Keratinocyte (primary cell): ENCODE measurements at regions not wholly inside any gene's neighbourhood (a gene's known extent, or its start where the extent isn't known, plus 50 kb on each side); places are given as distances from the start of the nearest gene placed in this dataset.

Experiments used
- EZH2 ChIP-seq: IDR thresholded peaks from one replicate; pipeline ENCODE4 v1.6.1; 2012; ENCODE audit warnings: inconsistent platforms, mild to moderate bottlenecking, low read length, moderate library complexity
- TF ChIP-seq, protein P1 (sequence below), 3 experiments: IDR thresholded peaks in 1 of 3; conservative IDR thresholded peaks in 1 of 3; optimal IDR thresholded peaks in 1 of 3; 2 replicates in 2 of 3; 3 replicates in 1 of 3; pipeline versions ENCODE3 to v1.5.1; 2011; ENCODE audit warnings: low read length in 3 of 3, mild to moderate bottlenecking in 3 of 3, moderate library complexity in 2 of 3, control low read depth in 1 of 3, inconsistent platforms in 1 of 3; ENCODE audit not compliant: insufficient read depth in 2 of 3; ENCODE audit errors: extremely low read depth in 1 of 3

DNA sequence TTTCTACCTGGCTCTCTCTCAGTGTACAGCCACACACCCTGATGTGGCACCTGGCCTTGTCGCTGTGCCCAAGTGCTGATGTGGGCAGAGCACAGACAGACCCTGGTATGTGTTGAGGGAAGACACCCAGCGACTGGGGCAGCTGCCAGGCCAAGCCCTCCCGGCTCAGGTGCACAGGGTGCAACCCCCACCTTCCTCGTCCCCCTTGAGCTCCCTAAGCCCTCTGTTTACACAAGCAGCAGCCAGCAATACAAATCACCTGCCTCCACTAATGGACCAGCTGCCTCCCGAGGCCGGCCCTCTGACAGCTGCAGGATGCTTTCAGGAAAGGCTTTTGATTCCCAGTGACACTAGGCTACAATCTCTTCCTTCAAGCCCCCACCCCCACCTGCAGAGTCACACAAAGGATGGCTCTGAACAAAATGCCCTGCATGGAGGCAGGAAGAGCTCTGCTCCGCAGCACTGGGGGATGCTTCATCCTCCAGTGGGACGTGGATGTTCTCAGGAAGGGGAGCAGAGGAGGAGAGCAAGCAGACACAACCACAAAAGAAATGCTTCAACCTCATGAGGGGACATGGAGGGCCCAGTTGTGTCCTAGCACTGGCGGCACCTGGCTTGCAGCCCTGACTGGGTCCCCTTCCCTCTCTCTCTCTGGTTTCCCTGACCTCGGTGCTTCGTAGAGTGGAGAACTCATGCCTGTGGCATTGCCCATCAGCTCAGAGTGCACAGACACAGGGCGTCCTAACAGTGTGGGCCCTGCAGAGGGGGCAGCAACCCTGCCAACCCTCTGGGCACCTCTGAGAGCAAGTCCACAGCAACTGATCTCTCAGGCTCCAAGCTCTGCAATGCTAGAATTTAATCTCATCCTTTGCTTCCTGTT lies 140.8 kb downstream of the BARX1 start:
- no peak for TF ChIP-seq EZH2
- TF ChIP-seq, protein P1, sequence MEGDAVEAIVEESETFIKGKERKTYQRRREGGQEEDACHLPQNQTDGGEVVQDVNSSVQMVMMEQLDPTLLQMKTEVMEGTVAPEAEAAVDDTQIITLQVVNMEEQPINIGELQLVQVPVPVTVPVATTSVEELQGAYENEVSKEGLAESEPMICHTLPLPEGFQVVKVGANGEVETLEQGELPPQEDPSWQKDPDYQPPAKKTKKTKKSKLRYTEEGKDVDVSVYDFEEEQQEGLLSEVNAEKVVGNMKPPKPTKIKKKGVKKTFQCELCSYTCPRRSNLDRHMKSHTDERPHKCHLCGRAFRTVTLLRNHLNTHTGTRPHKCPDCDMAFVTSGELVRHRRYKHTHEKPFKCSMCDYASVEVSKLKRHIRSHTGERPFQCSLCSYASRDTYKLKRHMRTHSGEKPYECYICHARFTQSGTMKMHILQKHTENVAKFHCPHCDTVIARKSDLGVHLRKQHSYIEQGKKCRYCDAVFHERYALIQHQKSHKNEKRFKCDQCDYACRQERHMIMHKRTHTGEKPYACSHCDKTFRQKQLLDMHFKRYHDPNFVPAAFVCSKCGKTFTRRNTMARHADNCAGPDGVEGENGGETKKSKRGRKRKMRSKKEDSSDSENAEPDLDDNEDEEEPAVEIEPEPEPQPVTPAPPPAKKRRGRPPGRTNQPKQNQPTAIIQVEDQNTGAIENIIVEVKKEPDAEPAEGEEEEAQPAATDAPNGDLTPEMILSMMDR (optimal IDR thresholded peaks at IDR 0.05 in 1 of 3, IDR thresholded peaks at IDR 0.05 in 1 of 3, conservative IDR thresholded peaks at IDR 0.05 in 1 of 3; ENCODE audit: extremely low read depth in 1 of 3, insufficient read depth in 2 of 3, low read length in 3 of 3) = no peak
